Heart right ventricle (tissue), 16 donors: ENCODE measurements at regions not wholly inside any gene's neighbourhood (a gene's known extent, or its start where the extent isn't known, plus 50 kb on each side); places are given as distances from the start of the nearest gene placed in this dataset.
A peak's percentile ranks its signal among the peaks of the same experiment; 100 is the strongest.

Experiments
- ATAC-seq, 8 donors: fragments of 200-7000 bp; cut with Tn5 transposase; one replicate each; pipeline ENCODE4 v1.9.1; 2020; ENCODE audit warnings: mild to moderate bottlenecking in 8 of 8, moderate library complexity in 8 of 8, moderate number of reproducible peaks in 1 of 8
- DNase-seq, 2 donors: peaks; one replicate each; pipeline ENCODE4 v3.0.0-alpha.2; 2020
- H3K27ac ChIP-seq, 10 donors: fragments of 200-600 bp; sonication (generic) in 2 of 10; one replicate each; pipeline versions ENCODE4 v1.5.0 to v1.8.0; 2020 to 2022; ENCODE audit warnings: mild to moderate bottlenecking in 3 of 10
- H3K27me3 ChIP-seq, 7 donors: fragments of 200-600 bp; one replicate each; pipeline ENCODE4 v1.8.0; 2021 to 2022; ENCODE audit warnings: mild to moderate bottlenecking in 2 of 7
- H3K36me3 ChIP-seq, 9 donors: fragments of 200-600 bp; sonication (generic) in 1 of 9; one replicate each; pipeline versions ENCODE4 v1.5.0 to v1.8.0; 2020 to 2022; ENCODE audit warnings: mild to moderate bottlenecking in 2 of 9
- H3K4me1 ChIP-seq, 9 donors: fragments of 200-600 bp; sonication (generic) in 1 of 9; one replicate each; pipeline versions ENCODE4 v1.5.0 to v1.8.0; 2020 to 2022; ENCODE audit warnings: mild to moderate bottlenecking in 4 of 9
- H3K4me3 ChIP-seq, 10 donors: fragments of 200-600 bp; sonication (generic) in 2 of 10; one replicate each; pipeline versions ENCODE4 v1.5.0 to v1.8.0; 2020 to 2022; ENCODE audit warnings: mild to moderate bottlenecking in 7 of 10, moderate library complexity in 2 of 10
- H3K9me3 ChIP-seq, 11 donors: fragments of 200-600 bp in 10 of 11; sonication (generic) in 2 of 11; one replicate each; pipeline versions ENCODE4 v1.5.0 to v1.8.0; 2013 to 2022; ENCODE audit warnings: mild to moderate bottlenecking in 2 of 11, control low read depth in 1 of 11, moderate library complexity in 1 of 11
- CTCF ChIP-seq, 9 donors: fragments of 200-600 bp; sonication (generic) in 2 of 9; IDR thresholded peaks; one replicate each; pipeline versions ENCODE4 v1.5.0 to v1.8.0; 2021 to 2022; ENCODE audit warnings: antibody characterized with exemption in 9 of 9, mild to moderate bottlenecking in 5 of 9, moderate library complexity in 1 of 9
- WGBS, 2 donors: extraction: QIAGEN DNeasy Blood & Tissue Kit; methylation state at CpG; one replicate each; pipeline ENCODE4 v1.1.7; 2013; ENCODE audit warnings: inconsistent platforms in 1 of 2; 5-methylcytosine and 5-hydroxymethylcytosine counted together
- intact Hi-C, 10 donors: fragments of 100-400 bp; cut with DNase I; formaldehyde crosslinking; loops; one replicate each; pipeline versions ENCODE4 v1.11.1 to v1.14.2; 2022
- donor health status: Arrhythmogenic right ventricular cardiomyopathy.
- donor health status: ischemic (EF 13 %, LVEDD 7.1; RV severe dilation, severe dysfunction).
- donor health status: healthy with polysubstance abuse.
- donor health status: DM: no; HTN: yes; CAD: no.
- donor health status: DM: no; HTN: no; CAD: no.
- donor health status: ischemic (EF 25% LVEDD 6.9; RV normal size, moderate dysfunction).
- donor health status: ischemic (EF 25% LVEDD 5.7; RV mildly dilated, moderate dysfunction).
- donor health status: healthy.
- donor health status: DM: yes; HTN: yes; CAD: no.
- donor health status: Ischemic cardiomyopathy.
- donor health status: ischemic (EF 35%, LVEDD 5.7; RV mildly dilated, moderate dysfunction).
- donor health status: nonischemic (EF 11% LVEDD 7.7; RV severe dilation, severe dysfunction).
- donor health status: DM: yes; HTN: yes; CAD: no.
- donor health status: PGD.
- donor health status: ischemic (EF 29% LVEDD 5.4; RV normal size, mild dysfunction).
- donor health status: nonischemic (EF 23%, LVEDD 6.1; RV moderate dilation, normal function).

GRCh38 chr16:82265809-82266208, 95.8 kb upstream of the MPHOSPH6 start:
- 66 to 83% methylated on average over 2 of the region's 2 CpGs for WGBS, 2 donors

GRCh38 chr16:82264756-82265155, 94.7 kb upstream of the MPHOSPH6 start:
- Histone ChIP-seq H3K4me3 (no peak overlapping the region), H3K36me3 (no peaks in the 10 kb centered on the region), H3K9me3 (no peaks in the 10 kb centered on the region), H3K27me3 (peaks cover 0 to 5% (median 0%) of the 10 kb centered on the region in 7 donors), H3K27ac (no peak overlapping the region), H3K4me1 (peaks cover 0 to 17% (median 0%) of the 10 kb centered on the region in 9 donors)
- 45 to 53% methylated on average over 7 of the region's 7 CpGs for WGBS, 2 donors
- intact Hi-C loops: loop anchor here (1.0 to 10.0 kb wide), 13 partner anchors 78 to 1183 kb away; no protein-coding TSS in a partner anchor
- DNase-seq (no peak), ATAC-seq (no peak)
- no peak for TF ChIP-seq CTCF (IDR thresholded peaks at IDR 0.05)

More at GRCh38 chr16:82265809-82266208, 95.8 kb upstream of the MPHOSPH6 start:
- Histone ChIP-seq H3K27me3 (peaks cover 0 to 5% (median 0%) of the 10 kb centered on the region in 7 donors), H3K4me3 (no peak overlapping the region), H3K4me1 (peaks cover 0 to 17% (median 0%) of the 10 kb centered on the region in 9 donors), H3K36me3 (no peaks in the 10 kb centered on the region), H3K9me3 (no peaks in the 10 kb centered on the region), H3K27ac (no peak overlapping the region)
- ATAC-seq: no peak
- no peak for DNase-seq
- intact Hi-C loops: loop anchor here in 7 of 10 donors (2.0 to 10.0 kb wide), 6 partner anchors 77 to 1179 kb away; no protein-coding TSS in a partner anchor
- no peak for TF ChIP-seq CTCF (IDR thresholded peaks at IDR 0.05)

- intact Hi-C loops: loop anchor here (1.0 to 10.0 kb wide), 13 partner anchors 79 to 1184 kb away; no protein-coding TSS in a partner anchor
- TF ChIP-seq CTCF (IDR thresholded peaks at IDR 0.05): peak; percentile 82 to 96 (median 92)
- H3K4me1 ChIP-seq: peaks cover 0 to 17% (median 0%) of the 10 kb centered on the region in 9 donors
- no peak overlapping the region for H3K4me3 ChIP-seq
- peaks cover 0 to 4% (median 0%) of the 10 kb centered on the region in 7 donors for H3K27me3 ChIP-seq
- DNase-seq (peak; percentile 19 to 58), ATAC-seq (peak; percentile 83 to 96 (median 88))
- no peak overlapping the region for H3K27ac ChIP-seq
- 30 to 33% methylated on average over 10 of the region's 10 CpGs for WGBS, 2 donors
- no peaks in the 10 kb centered on the region for H3K9me3 ChIP-seq
- H3K36me3 ChIP-seq: no peaks in the 10 kb centered on the region
Observed at GRCh38 chr16:82263521-82264143, 93.6 kb upstream of the MPHOSPH6 start.

GRCh38 chr16:82262244-82262643, 92.2 kb upstream of the MPHOSPH6 start:
- ATAC-seq (peak in 3 of 8 donors; percentile 47 to 61 (median 49)), DNase-seq (no peak)
- WGBS, 2 donors: 49 to 61% methylated on average over 3 of the region's 3 CpGs
- H3K27ac ChIP-seq: no peak overlapping the region
- H3K4me1 ChIP-seq: peaks cover 0 to 17% (median 0%) of the 10 kb centered on the region in 9 donors
- no peaks in the 10 kb centered on the region for H3K9me3 ChIP-seq
- intact Hi-C loops: loop anchor here (2.0 to 10.0 kb wide), 11 partner anchors 80 to 1185 kb away; no protein-coding TSS in a partner anchor
- peaks cover 0 to 7% (median 0%) of the 10 kb centered on the region in 7 donors for H3K27me3 ChIP-seq
- H3K36me3 ChIP-seq: no peaks in the 10 kb centered on the region
- TF ChIP-seq CTCF (IDR thresholded peaks at IDR 0.05): no peak
- H3K4me3 ChIP-seq: no peak overlapping the region
